HG03097 (cell line): ENCODE measurements at regions not wholly inside any gene's neighbourhood (a gene's known extent, or its start where the extent isn't known, plus 50 kb on each side); places are given as distances from the start of the nearest gene placed in this dataset.

Source experiments
- ATAC-seq: cut with Tn5 transposase; IDR thresholded peaks from one replicate; pipeline ENCODE4 v1.9.1; 2021; ENCODE audit not compliant: unreplicated experiment, low FRiP score

- ATAC-seq: no peak
These were observed 313.7 kb upstream of the SMIM31 start for GRCh38 chr4:164440199-164440598.

- no peak for ATAC-seq
These were observed 312.8 kb upstream of the SMIM31 start for GRCh38 chr4:164441109-164441508.

- ATAC-seq: no peak
These were observed 311.8 kb upstream of the SMIM31 start for GRCh38 chr4:164442180-164442579.

- ATAC-seq: no peak
These were observed 307.4 kb upstream of the SMIM31 start for GRCh38 chr4:164446516-164446915.

DNA sequence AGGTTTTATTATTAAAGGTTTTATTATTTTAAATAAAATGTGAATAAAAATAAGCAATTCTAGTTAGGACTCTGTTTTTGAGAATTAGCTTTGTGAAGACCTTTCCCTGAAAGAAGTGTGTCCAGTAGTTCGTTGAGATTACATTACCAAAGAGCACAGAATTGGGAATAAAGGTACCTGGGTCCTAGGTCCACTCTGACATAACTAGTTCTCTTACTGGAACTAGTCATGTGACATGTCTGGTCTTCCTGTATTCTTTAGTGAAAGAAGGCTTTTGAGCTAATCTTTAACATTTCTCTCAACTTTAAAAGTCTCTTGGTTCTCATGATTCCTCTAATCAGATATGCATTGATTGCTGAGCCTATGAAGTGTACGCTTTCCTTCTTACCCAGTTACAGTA is 292.0 kb upstream of the SMIM31 start:
- no peak for ATAC-seq

DNA sequence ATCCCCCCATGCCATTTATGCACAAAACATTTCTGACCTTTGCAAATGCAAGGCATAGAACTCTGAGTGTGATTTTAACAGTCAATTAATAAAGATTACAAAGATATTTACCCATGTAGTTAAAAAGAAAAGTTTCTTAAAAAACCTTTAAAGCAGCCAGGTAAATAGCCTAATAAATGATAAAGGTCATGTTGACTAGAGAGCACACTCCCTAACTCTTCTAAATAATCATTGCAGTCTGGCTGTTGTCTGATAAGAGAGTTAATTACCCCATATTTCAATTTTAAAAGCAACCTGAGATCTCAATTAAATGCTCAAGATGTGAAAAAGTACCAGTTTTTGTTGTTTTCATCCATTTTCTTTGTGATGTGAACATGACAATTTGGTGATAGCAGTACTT is 291.5 kb upstream of the SMIM31 start:
- no peak for ATAC-seq

DNA sequence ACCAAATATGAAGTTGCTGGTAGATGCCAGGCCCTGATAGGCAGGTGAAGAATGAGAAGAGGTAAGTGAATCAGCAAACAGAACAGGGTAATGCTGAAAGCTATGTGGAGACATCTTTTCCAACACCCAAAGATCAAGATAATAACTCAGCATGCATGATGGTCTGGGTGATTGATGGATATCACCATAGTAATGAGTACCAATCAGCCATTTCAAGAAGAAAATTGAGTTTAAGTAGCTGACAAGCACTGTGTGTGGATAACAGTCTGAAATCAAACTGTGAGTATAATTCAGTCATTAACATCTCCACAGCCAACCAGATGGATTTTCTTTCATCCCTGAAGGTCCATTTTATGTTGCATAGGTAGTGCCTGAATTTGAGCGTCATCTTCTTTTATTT is 289.6 kb upstream of the SMIM31 start:
- no peak for ATAC-seq

- no peak for ATAC-seq
These were observed 286.4 kb upstream of the SMIM31 start for GRCh38 chr4:164467493-164467892.

GRCh38 chr4:164481306-164482091 is 272.4 kb upstream of the SMIM31 start:
- no peak for ATAC-seq

DNA sequence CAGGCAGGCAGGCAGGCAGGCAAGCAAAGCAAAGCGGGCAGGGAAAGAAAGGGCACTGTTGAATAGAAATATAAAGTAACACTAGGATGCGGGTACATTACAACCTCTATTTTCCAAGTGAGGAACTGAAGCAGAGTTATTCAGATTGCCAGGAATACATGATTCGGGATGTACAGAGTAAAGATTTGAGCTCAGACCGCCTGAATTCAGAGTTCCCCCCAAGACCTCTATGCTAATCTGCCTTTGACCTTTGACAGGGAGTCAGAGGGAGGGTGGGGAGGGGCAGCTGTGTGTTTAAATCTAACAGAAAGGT is 271.9 kb upstream of the SMIM31 start:
- ATAC-seq: no peak

- ATAC-seq: no peak
These were observed 271.2 kb upstream of the SMIM31 start for GRCh38 chr4:164482758-164483157.

DNA sequence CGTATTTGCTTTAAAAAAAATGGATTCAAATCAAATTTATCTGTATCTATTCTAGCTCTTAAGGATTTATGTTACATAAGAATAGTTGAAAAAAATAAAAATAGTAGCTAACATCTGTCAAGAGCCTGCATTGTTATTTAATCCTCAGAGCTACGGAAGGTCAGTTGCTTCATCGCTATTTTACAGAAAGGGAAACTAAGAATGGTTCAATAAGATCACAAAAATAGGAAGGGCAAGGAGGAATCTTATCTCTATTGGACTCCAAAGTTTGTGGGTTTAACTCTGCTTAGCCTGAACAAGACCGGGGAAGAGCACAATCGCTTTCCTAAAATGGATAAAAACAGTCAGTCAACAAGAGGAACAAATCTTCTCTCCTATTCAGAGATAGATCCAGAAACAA is 270.2 kb upstream of the SMIM31 start:
- no peak for ATAC-seq

DNA sequence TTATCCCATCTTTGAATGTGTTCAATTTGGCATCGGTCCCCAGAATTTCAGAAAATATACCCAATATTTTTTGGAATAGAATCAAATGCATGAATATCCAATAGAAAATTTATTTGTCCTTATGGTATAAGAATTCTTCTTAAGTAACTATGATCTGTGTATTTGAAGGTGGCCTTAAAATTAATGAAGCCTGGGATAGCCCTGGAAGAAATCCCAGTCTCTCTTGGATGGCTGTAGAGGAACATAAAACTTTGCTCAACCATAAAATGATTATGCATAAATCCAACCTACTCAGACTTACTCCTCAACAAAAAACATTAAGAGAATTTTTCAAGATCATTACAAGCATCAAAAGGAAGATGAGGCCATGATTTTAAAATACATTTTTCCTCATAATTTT is 269.4 kb upstream of the SMIM31 start:
- no peak for ATAC-seq

DNA sequence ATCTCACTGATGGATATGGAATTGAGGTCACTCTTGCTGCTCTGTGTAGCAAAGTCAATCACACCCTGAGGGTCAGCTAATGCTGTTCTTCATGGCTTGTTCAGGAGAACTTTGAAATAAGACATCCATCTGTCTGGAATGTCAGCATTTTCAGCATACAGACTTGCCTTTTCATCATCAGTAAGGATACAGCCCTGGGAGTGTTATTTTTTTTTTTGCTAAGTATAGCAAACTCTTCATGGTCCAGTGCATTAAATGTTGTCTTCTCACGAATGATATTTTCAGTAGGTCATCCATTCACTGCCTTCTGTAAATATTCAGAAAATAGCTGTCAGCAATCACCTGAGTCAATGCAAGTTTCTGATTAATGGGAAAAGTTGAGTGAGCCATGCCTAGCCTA is 268.8 kb upstream of the SMIM31 start:
- ATAC-seq: no peak

DNA sequence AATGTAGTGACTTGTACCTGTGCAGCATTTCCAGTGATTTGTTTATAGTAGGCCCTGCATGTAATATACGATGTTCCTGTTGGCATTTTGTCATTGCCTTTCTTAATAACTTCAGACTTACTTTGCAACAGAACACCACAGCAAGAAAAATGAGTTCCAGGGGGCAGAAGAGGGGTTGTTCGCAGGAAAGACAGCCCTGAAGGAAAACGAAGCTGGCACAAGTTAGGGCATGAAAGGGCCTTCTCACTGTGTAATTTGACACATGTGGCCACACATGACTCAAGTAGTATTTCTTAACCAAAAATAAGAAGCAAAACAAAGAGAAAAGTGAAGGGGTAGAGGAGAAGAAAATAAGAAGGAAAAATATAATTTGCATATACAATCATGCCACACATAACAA is 265.8 kb upstream of the SMIM31 start:
- no peak for ATAC-seq

DNA sequence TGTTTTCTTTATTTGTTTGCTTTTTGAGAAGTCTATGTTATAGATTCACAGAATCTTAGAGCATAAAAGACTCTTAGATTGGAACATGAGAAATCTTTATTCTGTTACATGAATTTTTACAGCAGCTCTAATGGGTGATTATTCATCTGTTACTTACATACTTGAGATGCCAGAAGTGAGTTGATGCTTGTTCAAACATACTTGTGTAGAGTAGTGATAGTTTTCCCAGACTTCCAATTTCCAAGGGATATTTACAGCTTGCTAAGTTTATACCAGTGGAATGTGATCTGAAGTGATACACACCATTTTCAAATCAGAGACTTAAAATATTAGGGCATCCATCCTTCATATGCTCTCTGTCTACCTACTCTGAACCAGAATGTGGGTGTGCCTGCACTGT is 252.9 kb upstream of the SMIM31 start:
- no peak for ATAC-seq

DNA sequence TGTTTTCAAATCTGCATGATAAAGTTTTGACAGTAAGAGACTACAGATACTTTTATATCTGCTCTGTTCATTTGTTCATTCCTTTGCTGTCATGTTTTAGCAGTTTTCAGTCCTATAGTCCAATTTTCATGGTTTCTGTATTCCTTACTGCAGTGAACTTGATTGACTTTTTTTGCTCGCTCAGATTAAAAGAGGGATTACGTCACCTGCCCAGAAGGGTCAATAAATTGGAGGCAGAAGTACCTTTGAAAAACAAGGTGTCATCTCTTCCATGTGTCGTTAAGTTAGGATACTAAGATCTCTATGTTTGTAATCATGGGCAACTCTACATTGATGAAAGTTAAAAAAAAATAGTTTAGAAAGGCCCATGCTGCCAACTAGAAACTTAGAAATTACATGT is 250.1 kb upstream of the SMIM31 start:
- ATAC-seq: no peak

DNA sequence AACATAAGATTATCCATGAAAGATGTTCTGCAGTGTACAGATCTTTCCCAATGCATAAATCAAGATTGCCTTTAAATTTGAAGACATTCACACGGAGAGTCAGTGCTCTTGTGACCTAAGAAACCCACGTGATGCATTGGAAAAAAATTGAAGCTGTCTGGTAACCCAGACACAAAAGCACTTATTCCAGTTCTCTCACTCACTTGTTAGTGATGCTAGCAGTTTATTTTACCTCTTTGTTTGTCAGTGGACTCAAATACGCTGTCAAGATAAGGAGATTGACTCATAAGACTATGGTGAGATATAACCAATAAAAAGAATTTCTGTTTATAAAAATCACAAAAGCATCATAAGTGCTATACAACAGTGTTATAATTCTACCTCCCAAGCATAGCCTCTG is 245.8 kb upstream of the SMIM31 start:
- no peak for ATAC-seq

- no peak for ATAC-seq
These were observed 245.2 kb upstream of the SMIM31 start for GRCh38 chr4:164508771-164509170.

GRCh38 chr4:164509951-164510350 is 244.0 kb upstream of the SMIM31 start:
- no peak for ATAC-seq

DNA sequence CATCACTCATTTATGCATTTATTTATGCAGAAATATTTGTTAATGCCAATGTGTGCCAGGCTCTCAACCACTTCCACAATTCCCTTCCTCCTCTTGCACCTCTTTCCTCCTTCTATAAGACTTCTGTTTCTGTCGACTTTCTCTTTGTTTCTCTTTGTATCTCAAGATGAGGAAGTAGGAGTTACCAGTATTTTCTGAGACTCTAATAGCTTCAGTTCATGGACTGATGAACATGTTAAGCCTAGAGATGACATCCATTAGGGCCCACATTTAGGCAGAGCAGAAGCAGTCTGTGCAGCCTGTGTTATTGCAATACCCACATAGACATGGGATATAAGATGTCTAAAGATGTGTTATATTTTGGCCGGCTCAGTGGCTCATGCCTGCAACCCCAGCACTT is 241.8 kb upstream of the SMIM31 start:
- no peak for ATAC-seq

GRCh38 chr4:164514765-164515164 is 239.2 kb upstream of the SMIM31 start:
- ATAC-seq: no peak

DNA sequence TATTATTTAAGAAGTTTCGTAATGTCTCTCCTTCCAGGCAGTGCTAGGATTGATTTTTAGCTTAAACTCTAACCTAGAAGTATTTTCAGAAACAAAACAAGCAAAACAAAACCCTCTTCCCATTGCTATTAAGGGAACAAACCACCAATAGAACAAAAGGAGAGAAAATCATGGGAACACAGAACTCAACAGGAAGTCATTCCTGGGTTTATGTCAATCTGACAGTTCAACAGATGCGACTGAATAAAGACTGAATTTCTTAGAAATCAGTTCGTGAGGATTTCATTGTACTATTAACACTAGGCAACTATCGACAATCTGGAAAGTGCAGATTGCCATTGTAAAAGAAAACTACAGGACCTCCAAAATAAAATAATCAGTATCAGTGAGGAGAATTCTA is 229.1 kb upstream of the SMIM31 start:
- no peak for ATAC-seq
